Neural progenitor cell (in vitro differentiated cells): ENCODE measurements at regions not wholly inside any gene's neighbourhood (a gene's known extent, or its start where the extent isn't known, plus 50 kb on each side); places are given as distances from the start of the nearest gene placed in this dataset.

Source experiments
- DNase-seq: peaks from one replicate; pipeline ENCODE4 v3.0.0-alpha.2; 2016; ENCODE audit warnings: low spot score
- H2AFZ ChIP-seq: fragments of 200-600 bp; sonication (generic); replicated peaks from 2 replicates; pipeline ENCODE4 v1.6.1; 2016; ENCODE audit warnings: antibody characterized with exemption
- H3F3A ChIP-seq: fragments of 200-600 bp; sonication (generic); 2 replicates; pipeline ENCODE4 v1.6.1; 2016; ENCODE audit warnings: antibody characterized with exemption, low read depth
- H3K27ac ChIP-seq: fragments of 200-600 bp; sonication (generic); 2 replicates; pipeline ENCODE4 v1.5.1; 2016; ENCODE audit warnings: mild to moderate bottlenecking
- H3K27me3 ChIP-seq: fragments of 200-600 bp; sonication (generic); 2 replicates; pipeline ENCODE4 v1.6.1; 2016; ENCODE audit warnings: mild to moderate bottlenecking, moderate library complexity
- H3K36me3 ChIP-seq: fragments of 200-600 bp; sonication (generic); 2 replicates; pipeline ENCODE4 v1.5.1; 2016
- H3K4me1 ChIP-seq: fragments of 200-600 bp; sonication (generic); 2 replicates; pipeline ENCODE4 v1.6.1; 2016; ENCODE audit warnings: mixed run types
- H3K4me2 ChIP-seq: fragments of 200-600 bp; sonication (generic); 2 replicates; pipeline ENCODE4 v1.6.1; 2016
- H3K4me3 ChIP-seq: fragments of 200-600 bp; sonication (generic); 2 replicates; pipeline ENCODE4 v1.5.1; 2016
- H3K79me2 ChIP-seq: fragments of 200-600 bp; sonication (generic); 2 replicates; pipeline ENCODE4 v1.6.1; 2016; ENCODE audit warnings: low read depth
- H3K9ac ChIP-seq: fragments of 200-600 bp; sonication (generic); 2 replicates; pipeline ENCODE4 v1.6.1; 2016
- H3K9me3 ChIP-seq: fragments of 200-600 bp; sonication (generic); 2 replicates; pipeline ENCODE4 v1.5.1; 2016; ENCODE audit warnings: low read depth
- H4K20me1 ChIP-seq: fragments of 200-600 bp; sonication (generic); 2 replicates; pipeline ENCODE4 v1.6.1; 2016; ENCODE audit warnings: low read depth
- H3K27ac Mint-ChIP-seq: 3 replicates; pipeline ENCODE4 v1.8.0; 2021; ENCODE audit warnings: mixed read lengths
- H3K27me3 Mint-ChIP-seq: 2 replicates; pipeline ENCODE4 v1.8.0; 2022; ENCODE audit warnings: low read depth, mild to moderate bottlenecking, inconsistent platforms, moderate library complexity, mixed read lengths; ENCODE audit not compliant: insufficient read depth
- H3K36me3 Mint-ChIP-seq: 3 replicates; pipeline ENCODE4 v1.8.0; 2021; ENCODE audit warnings: mixed read lengths
- H3K4me1 Mint-ChIP-seq: 3 replicates; pipeline ENCODE4 v1.8.0; 2021; ENCODE audit warnings: mixed read lengths
- H3K4me3 Mint-ChIP-seq: 3 replicates; pipeline ENCODE4 v1.8.0; 2021; ENCODE audit warnings: mild to moderate bottlenecking, moderate library complexity, mixed read lengths
- H3K9me3 Mint-ChIP-seq: 3 replicates; pipeline ENCODE4 v1.8.0; 2020; ENCODE audit warnings: mixed read lengths
- CTCF ChIP-seq: fragments of 200-600 bp; sonication (generic); IDR thresholded peaks from 2 replicates; pipeline ENCODE4 v1.5.1; 2017; ENCODE audit warnings: antibody characterized with exemption, mild to moderate bottlenecking
- EZH2 ChIP-seq: fragments of 200-600 bp; sonication (generic); IDR thresholded peaks from 2 replicates; pipeline ENCODE4 v1.6.1; 2017; ENCODE audit warnings: antibody characterized with exemption, mild to moderate bottlenecking, moderate library complexity
- EZH2phosphoT487 ChIP-seq: fragments of 200-600 bp; sonication (generic); IDR thresholded peaks from 2 replicates; pipeline ENCODE4 v1.6.1; 2017; ENCODE audit warnings: antibody characterized with exemption

- Histone ChIP-seq H3K79me2 (no peaks in the 10 kb centered on the region), H3K4me1 (no peaks in the 10 kb centered on the region), H3K27me3 (no peaks in the 10 kb centered on the region), H2AFZ (no peak overlapping the region), H3K9ac (no peak overlapping the region), H3K4me3 (no peak overlapping the region), H3K36me3 (no peaks in the 10 kb centered on the region), H3K27ac (no peak overlapping the region), H3K4me2 (no peak overlapping the region), H4K20me1 (no peaks in the 10 kb centered on the region), H3F3A (no peaks in the 10 kb centered on the region), H3K9me3 (no peaks in the 10 kb centered on the region)
- H3K27me3 Mint-ChIP-seq: no peaks in the 10 kb centered on the region
- H3K4me1 Mint-ChIP-seq: no peaks in the 10 kb centered on the region
- H3K27ac Mint-ChIP-seq: no peak overlapping the region
- H3K4me3 Mint-ChIP-seq: no peak overlapping the region
- H3K9me3 Mint-ChIP-seq: peaks cover 2% of the 10 kb centered on the region
- TF ChIP-seq EZH2phosphoT487: no peak
- TF ChIP-seq CTCF: no peak
- no peak for TF ChIP-seq EZH2
- no peak for DNase-seq
- H3K36me3 Mint-ChIP-seq: no peaks in the 10 kb centered on the region
Measured at GRCh38 chr1:96309783-96310182, 411.8 kb upstream of the PTBP2 start.

GRCh38 chr1:96313216-96313615 is 408.4 kb upstream of the PTBP2 start:
- no peaks in the 10 kb centered on the region for H3F3A ChIP-seq
- no peaks in the 10 kb centered on the region for H3K9me3 ChIP-seq
- TF ChIP-seq EZH2phosphoT487 (no peak), CTCF (no peak), EZH2 (no peak)
- H4K20me1 ChIP-seq: no peaks in the 10 kb centered on the region
- no peaks in the 10 kb centered on the region for H3K36me3 Mint-ChIP-seq
- H3K36me3 ChIP-seq: no peaks in the 10 kb centered on the region
- H3K4me3 ChIP-seq: no peak overlapping the region
- no peaks in the 10 kb centered on the region for H3K4me1 ChIP-seq
- no peak overlapping the region for H3K27ac ChIP-seq
- H3K4me3 Mint-ChIP-seq: no peak overlapping the region
- H3K27me3 ChIP-seq: no peaks in the 10 kb centered on the region
- no peak overlapping the region for H3K4me2 ChIP-seq
- no peak overlapping the region for H2AFZ ChIP-seq
- H3K27ac Mint-ChIP-seq: no peak overlapping the region
- DNase-seq: no peak
- peaks cover 2% of the 10 kb centered on the region for H3K9me3 Mint-ChIP-seq
- no peaks in the 10 kb centered on the region for H3K79me2 ChIP-seq
- H3K4me1 Mint-ChIP-seq: no peaks in the 10 kb centered on the region
- H3K9ac ChIP-seq: no peak overlapping the region
- no peaks in the 10 kb centered on the region for H3K27me3 Mint-ChIP-seq

GRCh38 chr1:96329121-96329520 is 392.5 kb upstream of the PTBP2 start:
- H3K36me3 Mint-ChIP-seq: no peaks in the 10 kb centered on the region
- no peaks in the 10 kb centered on the region for H3K36me3 ChIP-seq
- no peaks in the 10 kb centered on the region for H3K4me1 ChIP-seq
- no peaks in the 10 kb centered on the region for H3K9me3 ChIP-seq
- no peak overlapping the region for H3K27ac Mint-ChIP-seq
- no peaks in the 10 kb centered on the region for H3K27me3 Mint-ChIP-seq
- no peaks in the 10 kb centered on the region for H4K20me1 ChIP-seq
- TF ChIP-seq CTCF: no peak
- no peak for TF ChIP-seq EZH2
- TF ChIP-seq EZH2phosphoT487: no peak
- no peaks in the 10 kb centered on the region for H3K4me1 Mint-ChIP-seq
- no peak overlapping the region for H2AFZ ChIP-seq
- H3K9ac ChIP-seq: no peak overlapping the region
- no peaks in the 10 kb centered on the region for H3K9me3 Mint-ChIP-seq
- no peak overlapping the region for H3K27ac ChIP-seq
- H3F3A ChIP-seq: no peaks in the 10 kb centered on the region
- no peaks in the 10 kb centered on the region for H3K79me2 ChIP-seq
- no peak for DNase-seq
- no peak overlapping the region for H3K4me3 ChIP-seq
- no peak overlapping the region for H3K4me2 ChIP-seq
- H3K27me3 ChIP-seq: no peaks in the 10 kb centered on the region
- no peak overlapping the region for H3K4me3 Mint-ChIP-seq

- Histone ChIP-seq H3K4me1 (no peaks in the 10 kb centered on the region), H3K79me2 (no peaks in the 10 kb centered on the region), H3K9me3 (no peaks in the 10 kb centered on the region), H3K4me3 (no peak overlapping the region), H2AFZ (no peak overlapping the region), H3K4me2 (no peak overlapping the region), H3K27me3 (no peaks in the 10 kb centered on the region), H4K20me1 (no peaks in the 10 kb centered on the region), H3K27ac (no peak overlapping the region), H3K36me3 (no peaks in the 10 kb centered on the region), H3F3A (no peaks in the 10 kb centered on the region), H3K9ac (no peak overlapping the region)
- no peak for TF ChIP-seq EZH2
- no peak for TF ChIP-seq CTCF
- TF ChIP-seq EZH2phosphoT487: no peak
- Mint-ChIP-seq H3K9me3 (no peaks in the 10 kb centered on the region), H3K36me3 (no peaks in the 10 kb centered on the region), H3K4me3 (no peak overlapping the region), H3K27me3 (no peaks in the 10 kb centered on the region), H3K27ac (no peak overlapping the region), H3K4me1 (no peaks in the 10 kb centered on the region)
- no peak for DNase-seq
Measured at GRCh38 chr1:96331596-96331995, 390.0 kb upstream of the PTBP2 start.
